ENCODE measurements at regions not wholly inside any gene's neighbourhood (a gene's known extent, or its start where the extent isn't known, plus 50 kb on each side); places are given as distances from the start of the nearest gene placed in this dataset.

- TF ChIP-seq CTCF (IDR thresholded peaks at IDR 0.05) (no peak), POLR2A (IDR thresholded peaks at IDR 0.05) (no peak), EP300 (IDR thresholded peaks at IDR 0.05) (no peak), POLR2AphosphoS5 (IDR thresholded peaks at IDR 0.05) (no peak)
Observed at GRCh38 chr4:124505211-124505610, 207.3 kb downstream of the ANKRD50 start.

Data from sigmoid colon (tissue), 4 donors.